ENCODE measurements at regions not wholly inside any gene's neighbourhood (a gene's known extent, or its start where the extent isn't known, plus 50 kb on each side); places are given as distances from the start of the nearest gene placed in this dataset.

DNA sequence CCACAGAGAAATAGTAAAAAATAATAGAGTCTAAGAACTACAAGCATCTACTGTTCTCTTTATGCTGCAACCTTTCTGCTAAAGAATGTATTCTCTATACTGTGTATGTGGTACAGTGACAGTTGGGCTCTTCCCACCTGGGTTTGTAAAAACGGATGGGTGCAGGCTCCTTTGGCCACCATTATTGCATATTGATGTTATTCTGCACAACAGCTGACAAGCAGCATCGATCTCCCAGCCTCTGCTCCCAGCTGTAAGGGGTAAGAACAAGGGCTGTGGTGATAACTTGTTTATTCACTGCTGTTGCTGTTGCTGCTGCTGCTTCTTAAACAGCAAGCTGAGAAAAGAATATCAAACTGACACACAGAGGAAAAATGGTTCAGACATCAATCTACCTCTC is 56.1 kb downstream of the KCNRG start:
- TF ChIP-seq EP300 (IDR thresholded peaks at IDR 0.05) = no peak
- TF ChIP-seq POLR2AphosphoS5 (IDR thresholded peaks at IDR 0.05) = no peak
- no peak for TF ChIP-seq CTCF (IDR thresholded peaks at IDR 0.05)
- no peak for TF ChIP-seq POLR2A (IDR thresholded peaks at IDR 0.05)
- ATAC-seq (ENCODE audit: low FRiP score in 2 of 2) = no peak
- peaks cover 0 to 7% (median 0%) of the 10 kb centered on the region in 4 donors for H3K4me1 ChIP-seq

DNA sequence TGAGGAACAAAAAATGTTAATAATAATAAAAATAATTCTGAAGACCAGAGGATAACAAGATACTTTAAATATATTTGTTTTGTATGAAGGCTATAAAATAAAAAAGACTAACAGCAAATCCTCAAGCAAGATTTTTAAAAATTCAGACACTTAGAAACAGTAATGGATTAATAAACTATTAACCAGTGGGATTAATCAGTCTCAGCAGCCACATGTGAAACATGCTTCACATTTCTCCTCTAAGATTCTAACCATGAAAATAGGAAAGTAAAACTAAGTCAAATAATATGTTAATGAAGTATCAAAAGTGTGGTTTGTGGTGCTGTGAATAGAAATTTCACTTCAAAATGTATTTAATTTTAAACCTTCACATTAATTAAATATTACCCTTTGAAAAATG is 57.4 kb downstream of the KCNRG start:
- H3K4me1 ChIP-seq = peaks cover 0 to 12% (median under 1%) of the 10 kb centered on the region in 4 donors
- no peak overlapping the region for H3K4me3 ChIP-seq
- no peak overlapping the region for H3K27ac ChIP-seq
- H3K36me3 ChIP-seq = peaks cover 0 to 9% (median 0%) of the 10 kb centered on the region in 4 donors
- no peak for DNase-seq
- H3K27me3 ChIP-seq = no peaks in the 10 kb centered on the region
- no peak for ATAC-seq (ENCODE audit: low FRiP score in 2 of 2)
- TF ChIP-seq POLR2A (IDR thresholded peaks at IDR 0.05) (no peak), EP300 (IDR thresholded peaks at IDR 0.05) (no peak), POLR2AphosphoS5 (IDR thresholded peaks at IDR 0.05) (no peak), CTCF (IDR thresholded peaks at IDR 0.05) (no peak)
- no peaks in the 10 kb centered on the region for H3K9me3 ChIP-seq

More for the DNA sequence above, 56.1 kb downstream of the KCNRG start:
- no peaks in the 10 kb centered on the region for H3K9me3 ChIP-seq
- peaks cover 0 to 22% (median 0%) of the 10 kb centered on the region in 4 donors for H3K36me3 ChIP-seq
- H3K27ac ChIP-seq = peak overlapping the region in 1 of 4 donors; percentile 23
- 57 to 67% methylated on average over 2 of the region's 2 CpGs for WGBS, 2 donors
- no peaks in the 10 kb centered on the region for H3K27me3 ChIP-seq
- no peak for DNase-seq
- H3K4me3 ChIP-seq = no peak overlapping the region

- Histone ChIP-seq H3K4me1 (peaks cover 0 to 17% (median 3%) of the 10 kb centered on the region in 4 donors), H3K27me3 (no peaks in the 10 kb centered on the region), H3K36me3 (peaks cover 0 to 3% (median 0%) of the 10 kb centered on the region in 4 donors), H3K27ac (no peak overlapping the region), H3K9me3 (no peaks in the 10 kb centered on the region), H3K4me3 (no peak overlapping the region)
- 77 to 94% methylated on average over 1 of the region's 1 CpG for WGBS, 2 donors
- TF ChIP-seq POLR2A (IDR thresholded peaks at IDR 0.05) = no peak
- no peak for TF ChIP-seq EP300 (IDR thresholded peaks at IDR 0.05)
- no peak for TF ChIP-seq POLR2AphosphoS5 (IDR thresholded peaks at IDR 0.05)
- no peak for TF ChIP-seq CTCF (IDR thresholded peaks at IDR 0.05)
- ATAC-seq (ENCODE audit: low FRiP score in 2 of 2) (no peak), DNase-seq (no peak)
Observed at GRCh38 chr13:50073340-50073739, 58.1 kb downstream of the KCNRG start.

DNA sequence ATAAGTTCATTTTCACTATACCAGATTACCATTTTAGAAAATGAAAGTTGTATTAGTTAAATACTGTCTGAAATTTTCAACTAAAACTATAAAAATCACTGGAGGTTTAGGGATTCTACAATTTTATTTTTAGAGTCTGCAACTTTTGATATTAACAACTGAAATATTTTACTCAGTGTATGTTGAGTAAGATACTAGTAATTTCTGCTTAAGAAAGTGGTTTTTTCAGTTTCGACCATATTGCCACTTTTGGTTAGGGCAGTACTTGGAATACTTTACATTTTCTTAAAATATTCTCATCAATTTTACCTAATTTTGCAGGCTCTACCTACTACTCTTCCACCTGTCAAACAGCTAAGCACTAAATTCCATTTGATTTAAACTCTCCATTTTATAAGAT is 59.6 kb downstream of the KCNRG start:
- 83 to 90% methylated on average over 1 of the region's 1 CpG for WGBS, 2 donors

More for the DNA sequence above, 59.6 kb downstream of the KCNRG start:
- ATAC-seq (ENCODE audit: low FRiP score in 2 of 2) = no peak
- Histone ChIP-seq H3K9me3 (no peaks in the 10 kb centered on the region), H3K4me1 (peaks cover 0 to 16% (median 9%) of the 10 kb centered on the region in 4 donors), H3K4me3 (no peak overlapping the region), H3K27me3 (no peaks in the 10 kb centered on the region), H3K27ac (no peak overlapping the region), H3K36me3 (peaks cover 0 to 3% (median 0%) of the 10 kb centered on the region in 4 donors)
- DNase-seq = no peak
- TF ChIP-seq EP300 (IDR thresholded peaks at IDR 0.05) (no peak), POLR2A (IDR thresholded peaks at IDR 0.05) (no peak), POLR2AphosphoS5 (IDR thresholded peaks at IDR 0.05) (no peak), CTCF (IDR thresholded peaks at IDR 0.05) (no peak)
